ENCODE measurements at regions not wholly inside any gene's neighbourhood (a gene's known extent, or its start where the extent isn't known, plus 50 kb on each side); places are given as distances from the start of the nearest gene placed in this dataset.
"Not testable (repeated sequence)": the region's sequence is repeated elsewhere in the genome, so short reads cannot be mapped to it uniquely, and the experiment has no call there.

GRCh38 chr4:19596342-19596741 lies 655.4 kb upstream of the SLIT2 start:
- no peak overlapping the region for H3K27ac Mint-ChIP-seq
- no peaks in the 10 kb centered on the region for H3K4me1 Mint-ChIP-seq (ENCODE audit: low read depth)
- H3K27me3 Mint-ChIP-seq, result no peaks in the 10 kb centered on the region
- intact Hi-C loops (cut with micrococcal nuclease), result no loop called here
- no peaks in the 10 kb centered on the region for H3K36me3 Mint-ChIP-seq (ENCODE audit: low read depth)
- no peak overlapping the region for H3K4me3 Mint-ChIP-seq
- H3K9me3 Mint-ChIP-seq, result peaks cover 11% of the 10 kb centered on the region

GRCh38 chr4:19592391-19592790 lies 659.3 kb upstream of the SLIT2 start:
- no peak overlapping the region for H3K27ac Mint-ChIP-seq
- H3K4me1 Mint-ChIP-seq (ENCODE audit: low read depth), result no peaks in the 10 kb centered on the region
- no peaks in the 10 kb centered on the region for H3K27me3 Mint-ChIP-seq
- intact Hi-C loops (cut with micrococcal nuclease), result no loop called here
- H3K4me3 Mint-ChIP-seq, result no peak overlapping the region
- no peaks in the 10 kb centered on the region for H3K36me3 Mint-ChIP-seq (ENCODE audit: low read depth)
- H3K9me3 Mint-ChIP-seq, result peaks cover 11% of the 10 kb centered on the region

GRCh38 chr4:19583827-19584569 lies 667.7 kb upstream of the SLIT2 start:
- Mint-ChIP-seq H3K4me1 (ENCODE audit: low read depth) (no peaks in the 10 kb centered on the region), H3K4me3 (no peak overlapping the region), H3K27ac (no peak overlapping the region), H3K27me3 (no peaks in the 10 kb centered on the region), H3K9me3 (no peaks in the 10 kb centered on the region), H3K36me3 (ENCODE audit: low read depth) (no peaks in the 10 kb centered on the region)
- intact Hi-C loops (cut with micrococcal nuclease), result no loop called here

GRCh38 chr4:19580095-19580494 lies 671.6 kb upstream of the SLIT2 start:
- no peaks in the 10 kb centered on the region for H3K4me1 Mint-ChIP-seq (ENCODE audit: low read depth)
- H3K27me3 Mint-ChIP-seq, result no peaks in the 10 kb centered on the region
- H3K27ac Mint-ChIP-seq, result no peak overlapping the region
- intact Hi-C loops (cut with micrococcal nuclease), result no loop called here
- H3K4me3 Mint-ChIP-seq, result no peak overlapping the region
- H3K9me3 Mint-ChIP-seq, result no peaks in the 10 kb centered on the region
- no peaks in the 10 kb centered on the region for H3K36me3 Mint-ChIP-seq (ENCODE audit: low read depth)

GRCh38 chr4:19579608-19580007 lies 672.1 kb upstream of the SLIT2 start:
- no peaks in the 10 kb centered on the region for H3K27me3 Mint-ChIP-seq
- H3K27ac Mint-ChIP-seq, result no peak overlapping the region
- H3K4me1 Mint-ChIP-seq (ENCODE audit: low read depth), result no peaks in the 10 kb centered on the region
- no peak overlapping the region for H3K4me3 Mint-ChIP-seq
- intact Hi-C loops (cut with micrococcal nuclease), result no loop called here
- H3K36me3 Mint-ChIP-seq (ENCODE audit: low read depth), result no peaks in the 10 kb centered on the region
- H3K9me3 Mint-ChIP-seq, result no peaks in the 10 kb centered on the region

GRCh38 chr4:19577097-19577496 lies 674.6 kb upstream of the SLIT2 start:
- Mint-ChIP-seq H3K36me3 (ENCODE audit: low read depth) (no peaks in the 10 kb centered on the region), H3K4me3 (no peak overlapping the region), H3K27me3 (no peaks in the 10 kb centered on the region), H3K9me3 (no peaks in the 10 kb centered on the region), H3K4me1 (ENCODE audit: low read depth) (no peaks in the 10 kb centered on the region), H3K27ac (no peak overlapping the region)
- intact Hi-C loops (cut with micrococcal nuclease), result no loop called here

- H3K27ac Mint-ChIP-seq, result no peak overlapping the region
- H3K9me3 Mint-ChIP-seq, result no peaks in the 10 kb centered on the region
- H3K27me3 Mint-ChIP-seq, result no peaks in the 10 kb centered on the region
- intact Hi-C loops (cut with micrococcal nuclease), result no loop called here
- H3K36me3 Mint-ChIP-seq (ENCODE audit: low read depth), result no peaks in the 10 kb centered on the region
- H3K4me1 Mint-ChIP-seq (ENCODE audit: low read depth), result no peaks in the 10 kb centered on the region
- H3K4me3 Mint-ChIP-seq, result no peak overlapping the region
These were observed 675.8 kb upstream of the SLIT2 start for GRCh38 chr4:19575924-19576323.

- intact Hi-C loops (cut with micrococcal nuclease), result no loop called here
- Mint-ChIP-seq H3K9me3 (peaks cover 8% of the 10 kb centered on the region), H3K4me3 (no peak overlapping the region), H3K36me3 (ENCODE audit: low read depth) (no peaks in the 10 kb centered on the region), H3K27me3 (no peaks in the 10 kb centered on the region), H3K4me1 (ENCODE audit: low read depth) (no peaks in the 10 kb centered on the region), H3K27ac (no peak overlapping the region)
These were observed 685.7 kb upstream of the SLIT2 start for GRCh38 chr4:19566041-19566440.

GRCh38 chr4:19562456-19562855 lies 689.2 kb upstream of the SLIT2 start:
- Mint-ChIP-seq H3K27ac (no peak overlapping the region), H3K36me3 (ENCODE audit: low read depth) (no peaks in the 10 kb centered on the region), H3K4me1 (ENCODE audit: low read depth) (no peaks in the 10 kb centered on the region), H3K4me3 (no peak overlapping the region), H3K9me3 (peaks cover 8% of the 10 kb centered on the region), H3K27me3 (no peaks in the 10 kb centered on the region)
- intact Hi-C loops (cut with micrococcal nuclease), result no loop called here

- H3K36me3 Mint-ChIP-seq (ENCODE audit: low read depth), result no peaks in the 10 kb centered on the region
These were observed 694.5 kb upstream of the SLIT2 start for GRCh38 chr4:19557161-19557560.

GRCh38 chr4:19556276-19556675 lies 695.4 kb upstream of the SLIT2 start:
- H3K27ac Mint-ChIP-seq; H3K27me3 Mint-ChIP-seq; H3K4me1 Mint-ChIP-seq (ENCODE audit: low read depth); H3K4me3 Mint-ChIP-seq; intact Hi-C loops (cut with micrococcal nuclease); H3K36me3 Mint-ChIP-seq (ENCODE audit: low read depth): not testable (repeated sequence)
- peaks cover 11% of the 10 kb centered on the region for H3K9me3 Mint-ChIP-seq

More at GRCh38 chr4:19557161-19557560, 694.5 kb upstream of the SLIT2 start:
- Mint-ChIP-seq H3K4me1 (ENCODE audit: low read depth) (no peaks in the 10 kb centered on the region), H3K4me3 (no peak overlapping the region), H3K27me3 (no peaks in the 10 kb centered on the region), H3K27ac (no peak overlapping the region), H3K9me3 (peaks cover 11% of the 10 kb centered on the region)
- intact Hi-C loops (cut with micrococcal nuclease), result no loop called here

- Mint-ChIP-seq H3K36me3 (ENCODE audit: low read depth) (no peaks in the 10 kb centered on the region), H3K4me1 (ENCODE audit: low read depth) (no peaks in the 10 kb centered on the region), H3K27me3 (no peaks in the 10 kb centered on the region), H3K9me3 (no peaks in the 10 kb centered on the region), H3K4me3 (no peak overlapping the region), H3K27ac (no peak overlapping the region)
- intact Hi-C loops (cut with micrococcal nuclease), result no loop called here
These were observed 704.2 kb upstream of the SLIT2 start for GRCh38 chr4:19547463-19547862.

- Mint-ChIP-seq H3K36me3 (ENCODE audit: low read depth) (no peaks in the 10 kb centered on the region), H3K4me1 (ENCODE audit: low read depth) (no peaks in the 10 kb centered on the region), H3K4me3 (no peak overlapping the region), H3K27ac (no peak overlapping the region), H3K27me3 (no peaks in the 10 kb centered on the region), H3K9me3 (no peaks in the 10 kb centered on the region)
- intact Hi-C loops (cut with micrococcal nuclease), result no loop called here
These were observed 707.1 kb upstream of the SLIT2 start for GRCh38 chr4:19544446-19545125.

GRCh38 chr4:19540859-19541540 lies 710.7 kb upstream of the SLIT2 start:
- H3K27me3 Mint-ChIP-seq, result no peaks in the 10 kb centered on the region
- no peaks in the 10 kb centered on the region for H3K9me3 Mint-ChIP-seq
- no peak overlapping the region for H3K27ac Mint-ChIP-seq
- no peaks in the 10 kb centered on the region for H3K4me1 Mint-ChIP-seq (ENCODE audit: low read depth)
- intact Hi-C loops (cut with micrococcal nuclease), result no loop called here
- no peak overlapping the region for H3K4me3 Mint-ChIP-seq
- no peaks in the 10 kb centered on the region for H3K36me3 Mint-ChIP-seq (ENCODE audit: low read depth)

Data from dendritic cell treated with granulocyte-macrophage colony-stimulating factor and Interleukin-4, amounts not matched to agents 40 ng/mL and 50 ng/mL, for 4 days (primary cell).